ENCODE measurements at regions not wholly inside any gene's neighbourhood (a gene's known extent, or its start where the extent isn't known, plus 50 kb on each side); places are given as distances from the start of the nearest gene placed in this dataset.

- peak overlapping the region; percentile 93 for H2AFZ ChIP-seq (ENCODE audit: insufficient read depth, low read depth, low read length, poor library complexity, severe bottlenecking)
Observed at GRCh38 chr3:48088749-48089466, 72.7 kb upstream of the MAP4 start.

GRCh38 chr3:48088056-48088748 is 72.0 kb upstream of the MAP4 start:
- Mint-ChIP-seq H3K27me3 (ENCODE audit: low read depth in 3 of 3) (peaks cover 0 to 2% (median 0%) of the 10 kb centered on the region in 3 donors), H3K36me3 (peaks cover 8 to 12% of the 10 kb centered on the region in 2 donors), H3K4me3 (peak overlapping the region; percentile 95 to 98), H3K9me3 (peaks cover 0 to 4% (median 0%) of the 10 kb centered on the region in 7 donors), H3K4me1 (peaks cover 22% of the 10 kb centered on the region), H3K27ac (peak overlapping the region; percentile 53 to 92 (median 79))
- peak overlapping the region; percentile 93 for H2AFZ ChIP-seq (ENCODE audit: insufficient read depth, low read depth, low read length, poor library complexity, severe bottlenecking)
- WGBS (ENCODE audit: insufficient coverage), result 1% methylated on average over 34 of the region's 40 CpGs
- H3K9me3 ChIP-seq (replicated peaks in 1 of 2; ENCODE audit: control insufficient read depth in 1 of 2, insufficient read depth in 1 of 2, low read length in 2 of 2), result no peaks in the 10 kb centered on the region
- H3K27me3 ChIP-seq (ENCODE audit: control insufficient read depth in 2 of 2, insufficient read depth in 2 of 2, low read length in 2 of 2), result no peaks in the 10 kb centered on the region
- peak in 2 of 3 donors; percentile 2 to 6 for DNase-seq
- H3K9ac ChIP-seq (ENCODE audit: insufficient read depth, low read length, poor library complexity, severe bottlenecking), result peak overlapping the region; percentile 65
- H3K36me3 ChIP-seq (replicated peaks in 1 of 2; ENCODE audit: control insufficient read depth in 1 of 2, insufficient read depth in 2 of 2, low read length in 2 of 2), result no peaks in the 10 kb centered on the region
- TF ChIP-seq, protein P1, sequence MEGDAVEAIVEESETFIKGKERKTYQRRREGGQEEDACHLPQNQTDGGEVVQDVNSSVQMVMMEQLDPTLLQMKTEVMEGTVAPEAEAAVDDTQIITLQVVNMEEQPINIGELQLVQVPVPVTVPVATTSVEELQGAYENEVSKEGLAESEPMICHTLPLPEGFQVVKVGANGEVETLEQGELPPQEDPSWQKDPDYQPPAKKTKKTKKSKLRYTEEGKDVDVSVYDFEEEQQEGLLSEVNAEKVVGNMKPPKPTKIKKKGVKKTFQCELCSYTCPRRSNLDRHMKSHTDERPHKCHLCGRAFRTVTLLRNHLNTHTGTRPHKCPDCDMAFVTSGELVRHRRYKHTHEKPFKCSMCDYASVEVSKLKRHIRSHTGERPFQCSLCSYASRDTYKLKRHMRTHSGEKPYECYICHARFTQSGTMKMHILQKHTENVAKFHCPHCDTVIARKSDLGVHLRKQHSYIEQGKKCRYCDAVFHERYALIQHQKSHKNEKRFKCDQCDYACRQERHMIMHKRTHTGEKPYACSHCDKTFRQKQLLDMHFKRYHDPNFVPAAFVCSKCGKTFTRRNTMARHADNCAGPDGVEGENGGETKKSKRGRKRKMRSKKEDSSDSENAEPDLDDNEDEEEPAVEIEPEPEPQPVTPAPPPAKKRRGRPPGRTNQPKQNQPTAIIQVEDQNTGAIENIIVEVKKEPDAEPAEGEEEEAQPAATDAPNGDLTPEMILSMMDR (IDR thresholded peaks at IDR 0.05), result no peak
- peaks cover 18% of the 10 kb centered on the region for H4K20me1 ChIP-seq (ENCODE audit: insufficient read depth, low read length)
- peak overlapping the region; percentile 99 for H3K4me2 ChIP-seq (replicated peaks; ENCODE audit: extremely low read depth, low read length, poor library complexity, severe bottlenecking)
- H3K4me3 ChIP-seq (replicated peaks in 1 of 3; ENCODE audit: low read depth in 2 of 3, low read length in 3 of 3), result peak overlapping the region; percentile 70 to 96 (median 86)
- H3K27ac ChIP-seq (ENCODE audit: low read depth in 1 of 2, low read length in 2 of 2), result peak overlapping the region in 1 of 2 donors; percentile 76
- H3K79me2 ChIP-seq (ENCODE audit: insufficient read depth, low read length), result peaks cover 45% of the 10 kb centered on the region
- intact Hi-C loops (cut with micrococcal nuclease), result no loop called here
- peaks cover 18 to 29% of the 10 kb centered on the region in 2 donors for H3K4me1 ChIP-seq (ENCODE audit: control insufficient read depth in 1 of 2, insufficient read depth in 2 of 2, low read length in 2 of 2)

More at GRCh38 chr3:48088749-48089466, 72.7 kb upstream of the MAP4 start:
- Mint-ChIP-seq H3K27ac (peak overlapping the region; percentile 88 to 99 (median 97)), H3K4me1 (peaks cover 22% of the 10 kb centered on the region), H3K9me3 (peaks cover 0 to 4% (median 0%) of the 10 kb centered on the region in 7 donors), H3K4me3 (peak overlapping the region; percentile 95 to 98), H3K36me3 (peaks cover 8 to 12% of the 10 kb centered on the region in 2 donors), H3K27me3 (ENCODE audit: low read depth in 3 of 3) (peaks cover 0 to 2% (median 0%) of the 10 kb centered on the region in 3 donors)
- peak overlapping the region; percentile 70 to 96 (median 86) for H3K4me3 ChIP-seq (replicated peaks in 1 of 3; ENCODE audit: low read depth in 2 of 3, low read length in 3 of 3)
- TF ChIP-seq, protein P1 (IDR thresholded peaks at IDR 0.05), result no peak
- H3K36me3 ChIP-seq (replicated peaks in 1 of 2; ENCODE audit: control insufficient read depth in 1 of 2, insufficient read depth in 2 of 2, low read length in 2 of 2), result no peaks in the 10 kb centered on the region
- H4K20me1 ChIP-seq (ENCODE audit: insufficient read depth, low read length), result peaks cover 18% of the 10 kb centered on the region
- peak overlapping the region; percentile 65 for H3K9ac ChIP-seq (ENCODE audit: insufficient read depth, low read length, poor library complexity, severe bottlenecking)
- H3K4me1 ChIP-seq (ENCODE audit: control insufficient read depth in 1 of 2, insufficient read depth in 2 of 2, low read length in 2 of 2), result peaks cover 18 to 29% of the 10 kb centered on the region in 2 donors
- peak; percentile 90 to 93 (median 91) for DNase-seq
- intact Hi-C loops (cut with micrococcal nuclease), result no loop called here
- peak overlapping the region; percentile 51 to 76 for H3K27ac ChIP-seq (ENCODE audit: low read depth in 1 of 2, low read length in 2 of 2)
- H3K27me3 ChIP-seq (ENCODE audit: control insufficient read depth in 2 of 2, insufficient read depth in 2 of 2, low read length in 2 of 2), result no peaks in the 10 kb centered on the region
- H3K9me3 ChIP-seq (replicated peaks in 1 of 2; ENCODE audit: control insufficient read depth in 1 of 2, insufficient read depth in 1 of 2, low read length in 2 of 2), result no peaks in the 10 kb centered on the region
- H3K4me2 ChIP-seq (replicated peaks; ENCODE audit: extremely low read depth, low read length, poor library complexity, severe bottlenecking), result peak overlapping the region; percentile 99
- under 1% methylated on average over 65 of the region's 79 CpGs for WGBS (ENCODE audit: insufficient coverage)
- peaks cover 43% of the 10 kb centered on the region for H3K79me2 ChIP-seq (ENCODE audit: insufficient read depth, low read length)
